OCI-LY1 (cell line): ENCODE measurements at regions not wholly inside any gene's neighbourhood (a gene's known extent, or its start where the extent isn't known, plus 50 kb on each side); places are given as distances from the start of the nearest gene placed in this dataset.

Experiments used
- H2AFZ ChIP-seq: fragments of 200-600 bp; sonication (generic), shearing (Covaris generic); 2 replicates; pipeline ENCODE4 v1.6.0; 2014; ENCODE audit warnings: antibody characterized with exemption, mild to moderate bottlenecking, low read length
- H3F3A ChIP-seq: fragments of 200-600 bp; sonication (generic), shearing (Covaris generic); 2 replicates; pipeline ENCODE4 v1.6.0; 2014; ENCODE audit warnings: mild to moderate bottlenecking, antibody characterized with exemption, low read length, moderate library complexity; ENCODE audit not compliant: insufficient read depth
- H3K27ac ChIP-seq: fragments of 200-600 bp; sonication (generic); 2 replicates; pipeline ENCODE4 v1.5.1; 2014; ENCODE audit warnings: low read length, mixed run types, mild to moderate bottlenecking, low read depth; ENCODE audit not compliant: poor library complexity, severe bottlenecking
- H3K27me3 ChIP-seq: fragments of 200-600 bp; sonication (generic); 2 replicates; pipeline ENCODE4 v1.6.0; 2014; ENCODE audit warnings: antibody characterized with exemption, mild to moderate bottlenecking, low read length, moderate library complexity; ENCODE audit not compliant: insufficient read depth
- H3K36me3 ChIP-seq: fragments of 200-600 bp; sonication (generic); 2 replicates; pipeline ENCODE4 v1.6.1; 2014; ENCODE audit warnings: mild to moderate bottlenecking, antibody characterized with exemption, low read length, moderate library complexity, mixed read lengths; ENCODE audit not compliant: insufficient read depth
- H3K4me1 ChIP-seq: fragments of 200-600 bp; sonication (generic); 2 replicates; pipeline ENCODE4 v1.5.1; 2014; ENCODE audit warnings: mild to moderate bottlenecking, low read length, moderate library complexity; ENCODE audit not compliant: insufficient read depth, severe bottlenecking
- H3K4me2 ChIP-seq: fragments of 200-600 bp; sonication (generic), shearing (Covaris generic); 2 replicates; pipeline ENCODE4 v1.6.1; 2014; ENCODE audit warnings: low read length
- H3K4me3 ChIP-seq: fragments of 200-600 bp; sonication (generic); 2 replicates; pipeline ENCODE4 v1.5.1; 2014; ENCODE audit warnings: low read length, low read depth, mild to moderate bottlenecking, mixed read lengths; ENCODE audit not compliant: poor library complexity, severe bottlenecking
- H3K79me2 ChIP-seq: fragments of 200-600 bp; shearing (Covaris generic); 2 replicates; pipeline ENCODE4 v1.6.1; 2016; ENCODE audit warnings: mixed run types, low read length, mixed read lengths; ENCODE audit not compliant: insufficient read depth
- H3K9ac ChIP-seq: fragments of 200-600 bp; sonication (generic), shearing (Covaris generic); 2 replicates; pipeline ENCODE4 v1.6.1; 2014; ENCODE audit warnings: mild to moderate bottlenecking, low read length, mixed read lengths
- H3K9me2 ChIP-seq: fragments of 200-600 bp; sonication (generic), shearing (Covaris generic); 2 replicates; pipeline ENCODE4 v1.6.1; 2014; ENCODE audit warnings: low read depth, mild to moderate bottlenecking, low read length, mixed read lengths
- H3K9me3 ChIP-seq: fragments of 200-600 bp; shearing (Covaris generic); 2 replicates; pipeline ENCODE4 v1.6.1; 2014; ENCODE audit warnings: low read length, mixed read lengths
- H4K20me1 ChIP-seq: fragments of 200-600 bp; sonication (generic), shearing (Covaris generic); 2 replicates; pipeline ENCODE4 v1.6.0; 2016; ENCODE audit warnings: mild to moderate bottlenecking, low read length; ENCODE audit not compliant: insufficient read depth
- EZH2 ChIP-seq: fragments of 200-600 bp; sonication (generic), shearing (Covaris generic); IDR thresholded peaks from 2 replicates; pipeline ENCODE4 v1.8.0; 2017; ENCODE audit warnings: borderline replicate concordance, mixed run types, mild to moderate bottlenecking, antibody characterized with exemption, low read length, moderate library complexity, mixed read lengths
- TF ChIP-seq, protein P1 (sequence below): fragments of 200-600 bp; sonication (generic), shearing (Covaris generic); IDR thresholded peaks from 2 replicates; pipeline ENCODE4 v1.5.1; 2017; ENCODE audit warnings: mild to moderate bottlenecking, antibody characterized with exemption, low read length, moderate library complexity, mixed read lengths

DNA sequence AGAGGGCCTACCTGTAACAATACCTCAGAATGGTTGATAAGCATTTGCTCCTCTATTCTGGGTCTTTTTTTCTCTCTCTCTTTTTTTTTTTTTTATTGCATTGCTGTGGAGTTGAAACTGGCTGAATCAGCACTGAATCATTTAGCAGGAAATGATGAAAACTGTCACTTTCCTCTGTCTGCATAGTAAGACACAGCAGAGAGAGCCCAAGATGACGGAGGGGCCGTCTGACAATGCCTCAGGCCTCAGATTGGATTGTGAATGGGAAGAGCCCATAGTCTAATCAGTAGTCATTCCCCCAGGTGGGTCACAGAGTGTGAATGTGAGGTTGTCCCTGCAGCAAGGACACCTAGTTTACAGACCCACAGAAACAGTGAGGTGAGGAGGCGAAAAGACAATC, 193.2 kb upstream of the PLXNA2 start:
- TF ChIP-seq, protein P1, sequence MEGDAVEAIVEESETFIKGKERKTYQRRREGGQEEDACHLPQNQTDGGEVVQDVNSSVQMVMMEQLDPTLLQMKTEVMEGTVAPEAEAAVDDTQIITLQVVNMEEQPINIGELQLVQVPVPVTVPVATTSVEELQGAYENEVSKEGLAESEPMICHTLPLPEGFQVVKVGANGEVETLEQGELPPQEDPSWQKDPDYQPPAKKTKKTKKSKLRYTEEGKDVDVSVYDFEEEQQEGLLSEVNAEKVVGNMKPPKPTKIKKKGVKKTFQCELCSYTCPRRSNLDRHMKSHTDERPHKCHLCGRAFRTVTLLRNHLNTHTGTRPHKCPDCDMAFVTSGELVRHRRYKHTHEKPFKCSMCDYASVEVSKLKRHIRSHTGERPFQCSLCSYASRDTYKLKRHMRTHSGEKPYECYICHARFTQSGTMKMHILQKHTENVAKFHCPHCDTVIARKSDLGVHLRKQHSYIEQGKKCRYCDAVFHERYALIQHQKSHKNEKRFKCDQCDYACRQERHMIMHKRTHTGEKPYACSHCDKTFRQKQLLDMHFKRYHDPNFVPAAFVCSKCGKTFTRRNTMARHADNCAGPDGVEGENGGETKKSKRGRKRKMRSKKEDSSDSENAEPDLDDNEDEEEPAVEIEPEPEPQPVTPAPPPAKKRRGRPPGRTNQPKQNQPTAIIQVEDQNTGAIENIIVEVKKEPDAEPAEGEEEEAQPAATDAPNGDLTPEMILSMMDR = no peak
- TF ChIP-seq EZH2 = no peak
- Histone ChIP-seq H4K20me1 (no peaks in the 10 kb centered on the region), H3K79me2 (no peaks in the 10 kb centered on the region), H3F3A (no peaks in the 10 kb centered on the region), H3K36me3 (no peaks in the 10 kb centered on the region), H3K4me1 (no peaks in the 10 kb centered on the region), H3K27ac (no peak overlapping the region), H3K4me3 (no peak overlapping the region), H3K4me2 (no peak overlapping the region), H3K27me3 (no peaks in the 10 kb centered on the region), H3K9ac (no peak overlapping the region), H3K9me3 (no peaks in the 10 kb centered on the region), H3K9me2 (no peaks in the 10 kb centered on the region), H2AFZ (no peak overlapping the region)

DNA sequence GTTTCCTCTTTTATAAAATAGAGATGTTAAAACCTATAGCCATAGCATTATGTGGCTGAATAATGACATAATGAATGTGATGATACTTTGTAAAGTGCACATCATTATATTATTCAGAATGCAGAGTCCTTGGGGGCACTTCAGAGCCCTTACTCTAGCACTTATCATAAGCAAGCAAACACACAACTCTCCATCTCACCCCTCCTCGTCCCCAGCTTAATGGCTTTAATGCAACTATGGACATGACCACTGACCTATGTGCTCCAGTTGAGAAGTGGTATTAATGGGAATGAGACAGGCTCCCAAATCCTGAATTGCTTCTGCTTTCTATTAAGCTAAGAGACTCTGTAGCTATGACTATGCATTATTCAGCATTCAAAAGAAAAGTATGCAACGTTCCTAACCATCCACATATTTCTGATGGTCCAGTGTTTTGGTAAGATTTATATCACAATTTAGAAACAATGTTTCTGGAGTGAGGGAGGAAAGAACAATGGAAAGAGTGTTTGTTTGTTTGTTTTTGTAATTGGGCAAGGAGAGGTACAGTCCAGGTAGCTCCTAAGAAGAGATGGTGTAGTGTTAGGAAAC, 194.0 kb upstream of the PLXNA2 start:
- Histone ChIP-seq H2AFZ (no peak overlapping the region), H3K9ac (no peak overlapping the region), H3K79me2 (no peaks in the 10 kb centered on the region), H3K4me2 (no peak overlapping the region), H3K27ac (no peak overlapping the region), H4K20me1 (no peaks in the 10 kb centered on the region), H3K4me3 (no peak overlapping the region), H3F3A (no peaks in the 10 kb centered on the region), H3K9me3 (no peaks in the 10 kb centered on the region), H3K9me2 (no peaks in the 10 kb centered on the region), H3K4me1 (no peaks in the 10 kb centered on the region), H3K27me3 (no peaks in the 10 kb centered on the region), H3K36me3 (no peaks in the 10 kb centered on the region)
- TF ChIP-seq, protein P1 = no peak
- TF ChIP-seq EZH2 = no peak

DNA sequence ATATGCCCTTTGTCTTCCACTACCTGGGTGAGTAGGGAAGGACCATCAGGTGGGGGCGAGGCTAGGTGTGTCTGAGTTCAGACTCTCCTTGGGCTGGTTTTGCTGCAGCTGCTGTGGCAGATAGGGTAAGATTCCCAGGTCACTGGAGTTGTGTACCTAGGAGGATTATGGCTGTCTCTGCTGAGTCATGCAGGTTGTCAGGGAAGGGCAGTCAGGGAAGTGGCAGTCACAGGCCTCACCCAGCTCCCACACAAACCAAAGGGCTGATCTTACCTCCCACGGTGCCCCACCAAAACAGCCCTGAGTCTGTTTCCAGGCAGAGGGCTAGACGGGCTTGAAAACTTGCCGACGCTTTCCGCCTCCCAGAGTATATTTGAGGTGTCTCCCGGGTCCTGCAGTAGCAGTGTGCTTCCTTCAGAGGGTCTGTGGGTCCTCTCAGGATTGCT, 201.6 kb upstream of the PLXNA2 start:
- no peaks in the 10 kb centered on the region for H3K9me2 ChIP-seq
- H4K20me1 ChIP-seq = no peaks in the 10 kb centered on the region
- no peaks in the 10 kb centered on the region for H3K9me3 ChIP-seq
- no peaks in the 10 kb centered on the region for H3K36me3 ChIP-seq
- H3K27ac ChIP-seq = no peak overlapping the region
- no peak overlapping the region for H3K4me3 ChIP-seq
- no peaks in the 10 kb centered on the region for H3K79me2 ChIP-seq
- H3K4me1 ChIP-seq = no peaks in the 10 kb centered on the region
- no peaks in the 10 kb centered on the region for H3K27me3 ChIP-seq
- TF ChIP-seq, protein P1 = no peak
- no peak for TF ChIP-seq EZH2
- H3F3A ChIP-seq = no peaks in the 10 kb centered on the region
- no peak overlapping the region for H2AFZ ChIP-seq
- H3K4me2 ChIP-seq = no peak overlapping the region
- no peak overlapping the region for H3K9ac ChIP-seq
